Smooth muscle cell (in vitro differentiated cells): ENCODE measurements at regions not wholly inside any gene's neighbourhood (a gene's known extent, or its start where the extent isn't known, plus 50 kb on each side); places are given as distances from the start of the nearest gene placed in this dataset.

Experiments
- DNase-seq: peaks from one replicate; lab custom pipeline; 2025; ENCODE audit not compliant: unreplicated experiment; lab: John Stamatoyannopoulos, UW
- H2AFZ ChIP-seq: fragments of 200-600 bp; sonication (generic); 2 replicates; pipeline ENCODE4 v1.6.0; 2016; ENCODE audit warnings: antibody characterized with exemption, low read depth, mild to moderate bottlenecking
- H3F3A ChIP-seq: fragments of 200-600 bp; sonication (generic); 2 replicates; pipeline ENCODE4 v1.6.0; 2017; ENCODE audit warnings: antibody characterized with exemption, low read depth
- H3K27ac ChIP-seq: fragments of 200-600 bp; sonication (generic); 2 replicates; pipeline ENCODE4 v1.5.1; 2016; ENCODE audit warnings: low read depth, mild to moderate bottlenecking
- H3K27me3 ChIP-seq: fragments of 200-600 bp; sonication (generic); 2 replicates; pipeline ENCODE4 v1.6.1; 2016; ENCODE audit warnings: low read depth, mild to moderate bottlenecking
- H3K36me3 ChIP-seq: fragments of 200-600 bp; sonication (generic); 2 replicates; pipeline ENCODE4 v1.5.1; 2016; ENCODE audit warnings: low read depth
- H3K4me1 ChIP-seq: fragments of 200-600 bp; sonication (generic); 2 replicates; pipeline ENCODE4 v1.5.1; 2016; ENCODE audit warnings: low read depth
- H3K4me2 ChIP-seq: fragments of 200-600 bp; sonication (generic); 2 replicates; pipeline ENCODE4 v1.6.0; 2016; ENCODE audit warnings: mild to moderate bottlenecking
- H3K4me3 ChIP-seq: fragments of 200-600 bp; sonication (generic); 2 replicates; pipeline ENCODE4 v1.5.1; 2016; ENCODE audit warnings: mild to moderate bottlenecking
- H3K79me2 ChIP-seq: fragments of 200-600 bp; sonication (generic); 2 replicates; pipeline ENCODE4 v1.6.0; 2016; ENCODE audit warnings: low read depth, mild to moderate bottlenecking
- H3K9ac ChIP-seq: fragments of 200-600 bp; sonication (generic); 2 replicates; pipeline ENCODE4 v1.6.0; 2016; ENCODE audit warnings: low read depth
- H3K9me3 ChIP-seq: fragments of 200-600 bp; sonication (generic); replicated peaks from 2 replicates; pipeline ENCODE4 v1.5.1; 2016; ENCODE audit warnings: low read depth
- H4K20me1 ChIP-seq: fragments of 200-600 bp; sonication (generic); 2 replicates; pipeline ENCODE4 v1.6.0; 2016; ENCODE audit warnings: low read depth
- WGBS: methylation state at CpG from one replicate; pipeline ENCODE4 v1.1.7; 2016; ENCODE audit warnings: low lambda C conversion rate; 5-methylcytosine and 5-hydroxymethylcytosine counted together
- TF ChIP-seq, protein P1 (sequence below): fragments of 200-600 bp; sonication (generic); IDR thresholded peaks from 2 replicates; pipeline ENCODE4 v1.5.1; 2017; ENCODE audit warnings: borderline replicate concordance, mild to moderate bottlenecking, antibody characterized with exemption; ENCODE audit not compliant: insufficient read depth, poor library complexity, severe bottlenecking

DNA sequence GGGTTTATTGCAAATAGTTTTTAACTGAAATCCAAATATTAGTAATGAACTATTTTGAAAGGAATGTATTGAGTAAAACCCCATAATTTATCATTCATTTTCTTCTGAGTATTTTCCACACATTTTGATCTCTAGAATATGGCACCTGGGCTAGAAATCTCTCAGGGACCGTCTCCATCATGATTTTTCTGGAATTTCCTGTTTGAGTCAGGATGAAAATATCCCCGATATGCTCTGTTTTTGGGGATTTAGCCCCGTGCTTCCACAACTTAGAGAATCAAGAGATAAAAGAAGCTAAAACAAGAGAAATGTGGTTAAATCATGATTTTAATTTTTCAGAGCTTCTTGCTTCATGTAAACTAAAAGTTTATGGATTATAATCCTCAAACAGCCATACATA lies 114.2 kb downstream of the SPCS3 start:
- no peaks in the 10 kb centered on the region for H3K9me3 ChIP-seq
- no peak overlapping the region for H3K9ac ChIP-seq
- no peaks in the 10 kb centered on the region for H3K79me2 ChIP-seq
- H4K20me1 ChIP-seq, result no peaks in the 10 kb centered on the region
- 62% methylated on average over 3 of the region's 3 CpGs for WGBS
- DNase-seq, result no peak
- no peak overlapping the region for H3K4me2 ChIP-seq
- no peak overlapping the region for H2AFZ ChIP-seq
- H3K4me3 ChIP-seq, result no peak overlapping the region
- TF ChIP-seq, protein P1, sequence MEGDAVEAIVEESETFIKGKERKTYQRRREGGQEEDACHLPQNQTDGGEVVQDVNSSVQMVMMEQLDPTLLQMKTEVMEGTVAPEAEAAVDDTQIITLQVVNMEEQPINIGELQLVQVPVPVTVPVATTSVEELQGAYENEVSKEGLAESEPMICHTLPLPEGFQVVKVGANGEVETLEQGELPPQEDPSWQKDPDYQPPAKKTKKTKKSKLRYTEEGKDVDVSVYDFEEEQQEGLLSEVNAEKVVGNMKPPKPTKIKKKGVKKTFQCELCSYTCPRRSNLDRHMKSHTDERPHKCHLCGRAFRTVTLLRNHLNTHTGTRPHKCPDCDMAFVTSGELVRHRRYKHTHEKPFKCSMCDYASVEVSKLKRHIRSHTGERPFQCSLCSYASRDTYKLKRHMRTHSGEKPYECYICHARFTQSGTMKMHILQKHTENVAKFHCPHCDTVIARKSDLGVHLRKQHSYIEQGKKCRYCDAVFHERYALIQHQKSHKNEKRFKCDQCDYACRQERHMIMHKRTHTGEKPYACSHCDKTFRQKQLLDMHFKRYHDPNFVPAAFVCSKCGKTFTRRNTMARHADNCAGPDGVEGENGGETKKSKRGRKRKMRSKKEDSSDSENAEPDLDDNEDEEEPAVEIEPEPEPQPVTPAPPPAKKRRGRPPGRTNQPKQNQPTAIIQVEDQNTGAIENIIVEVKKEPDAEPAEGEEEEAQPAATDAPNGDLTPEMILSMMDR, result no peak
- no peaks in the 10 kb centered on the region for H3F3A ChIP-seq
- no peaks in the 10 kb centered on the region for H3K4me1 ChIP-seq
- H3K27ac ChIP-seq, result no peak overlapping the region
- H3K27me3 ChIP-seq, result no peaks in the 10 kb centered on the region
- no peaks in the 10 kb centered on the region for H3K36me3 ChIP-seq

DNA sequence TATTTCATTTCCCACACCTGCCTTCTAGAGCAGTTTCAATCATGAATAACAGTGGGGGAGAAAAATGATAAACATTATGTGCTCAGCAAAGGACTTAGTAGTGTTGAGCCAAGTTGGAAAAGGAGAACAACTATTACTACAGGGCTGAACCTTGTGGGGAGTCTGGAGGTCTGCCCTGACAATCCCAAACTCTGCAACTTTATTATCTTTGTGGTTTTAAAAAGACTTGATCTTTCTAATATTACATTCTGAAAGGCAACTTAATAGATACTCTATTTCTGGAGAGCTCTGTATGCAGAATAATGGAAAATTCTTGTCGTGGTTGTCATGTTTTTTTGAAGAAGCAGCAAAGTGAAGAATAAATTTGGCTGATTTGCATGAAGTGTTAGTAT lies 116.1 kb downstream of the SPCS3 start:
- DNase-seq, result no peak
- H3K9me3 ChIP-seq, result no peaks in the 10 kb centered on the region
- no peaks in the 10 kb centered on the region for H4K20me1 ChIP-seq
- no peaks in the 10 kb centered on the region for H3K79me2 ChIP-seq
- H2AFZ ChIP-seq, result no peak overlapping the region
- no peaks in the 10 kb centered on the region for H3K36me3 ChIP-seq
- no peak overlapping the region for H3K4me2 ChIP-seq
- H3K4me1 ChIP-seq, result no peaks in the 10 kb centered on the region
- no peaks in the 10 kb centered on the region for H3F3A ChIP-seq
- no peak overlapping the region for H3K9ac ChIP-seq
- TF ChIP-seq, protein P1, result no peak
- H3K27ac ChIP-seq, result no peak overlapping the region
- no peaks in the 10 kb centered on the region for H3K27me3 ChIP-seq
- H3K4me3 ChIP-seq, result no peak overlapping the region
- WGBS, result 72% methylated on average over 1 of the region's 1 CpG

DNA sequence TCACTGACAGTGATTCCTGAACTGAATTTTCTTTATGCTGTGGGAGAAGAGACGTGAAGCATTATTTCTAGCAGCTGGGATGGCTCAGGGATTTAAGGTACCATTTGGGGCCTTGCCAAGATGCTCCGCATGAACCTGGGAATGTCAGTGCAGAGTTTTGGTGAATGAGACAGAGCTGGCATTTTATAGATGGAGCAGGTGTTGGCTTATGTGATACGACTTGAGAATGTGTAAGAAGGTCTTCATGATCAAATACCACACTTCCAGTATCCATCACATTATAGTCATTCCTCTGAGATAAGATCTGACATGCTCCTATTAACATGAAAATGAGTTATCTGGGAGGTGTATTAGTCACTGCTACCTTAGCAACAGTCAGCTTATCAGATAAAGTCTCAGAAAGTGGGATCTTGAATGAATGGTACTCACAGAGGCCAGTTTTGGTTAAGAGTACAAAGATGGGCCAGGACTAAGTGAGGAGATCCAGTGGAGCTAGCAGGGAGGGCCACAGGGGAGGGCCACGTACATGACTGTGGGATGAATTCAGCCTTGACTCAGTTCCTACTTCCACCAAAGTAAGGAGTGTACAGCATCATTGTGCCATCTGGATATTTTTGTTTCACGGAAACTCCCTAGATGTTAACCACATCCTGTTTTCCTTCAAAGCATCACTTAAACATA lies 116.7 kb downstream of the SPCS3 start:
- 83% methylated on average over 5 of the region's 5 CpGs for WGBS
- no peak overlapping the region for H3K9ac ChIP-seq
- H2AFZ ChIP-seq, result no peak overlapping the region
- TF ChIP-seq, protein P1, result no peak
- no peaks in the 10 kb centered on the region for H3K36me3 ChIP-seq
- no peak for DNase-seq
- H3K9me3 ChIP-seq, result no peaks in the 10 kb centered on the region
- no peaks in the 10 kb centered on the region for H3F3A ChIP-seq
- H3K79me2 ChIP-seq, result no peaks in the 10 kb centered on the region
- H4K20me1 ChIP-seq, result no peaks in the 10 kb centered on the region
- H3K4me1 ChIP-seq, result no peaks in the 10 kb centered on the region
- no peak overlapping the region for H3K4me2 ChIP-seq
- H3K27me3 ChIP-seq, result no peaks in the 10 kb centered on the region
- no peak overlapping the region for H3K4me3 ChIP-seq
- H3K27ac ChIP-seq, result no peak overlapping the region

DNA sequence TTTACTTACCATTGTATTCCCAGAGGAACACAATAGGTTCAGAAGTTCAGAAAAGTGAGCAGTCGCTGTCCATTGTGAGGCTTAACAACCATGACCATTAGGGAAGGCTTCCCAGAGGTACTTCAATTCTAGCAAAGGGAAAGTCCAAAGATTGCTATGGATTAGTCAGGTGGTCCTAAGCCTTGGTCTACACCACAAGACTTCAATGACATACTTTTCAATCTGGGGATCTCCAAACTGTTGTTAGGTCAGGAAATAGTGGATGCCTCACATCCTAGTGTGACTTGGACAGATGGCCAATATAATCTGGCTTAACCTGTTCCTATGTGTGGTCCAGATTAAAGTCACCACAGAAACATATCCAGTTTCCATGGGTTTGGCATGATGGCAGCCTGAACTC lies 118.0 kb downstream of the SPCS3 start:
- Histone ChIP-seq H3K9me3 (no peaks in the 10 kb centered on the region), H2AFZ (no peak overlapping the region), H3K36me3 (no peaks in the 10 kb centered on the region), H3F3A (no peaks in the 10 kb centered on the region), H3K9ac (no peak overlapping the region), H3K27ac (no peak overlapping the region), H3K4me1 (no peaks in the 10 kb centered on the region), H3K4me2 (no peak overlapping the region), H3K27me3 (no peaks in the 10 kb centered on the region), H3K79me2 (no peaks in the 10 kb centered on the region), H3K4me3 (no peak overlapping the region), H4K20me1 (no peaks in the 10 kb centered on the region)
- DNase-seq, result no peak
- WGBS, result 96% methylated on average over 1 of the region's 1 CpG
- TF ChIP-seq, protein P1, result no peak
